Mesenteric fat pad (tissue), 1 donor: ENCODE measurements at regions not wholly inside any gene's neighbourhood (a gene's known extent, or its start where the extent isn't known, plus 50 kb on each side); places are given as distances from the start of the nearest gene placed in this dataset.

Experiments used
- DNase-seq: peaks from one replicate; pipeline ENCODE4 v3.0.0-alpha.2; 2020; ENCODE audit warnings: low spot score
- donor health status: DM: yes; HTN: yes; CAD: no.

DNA sequence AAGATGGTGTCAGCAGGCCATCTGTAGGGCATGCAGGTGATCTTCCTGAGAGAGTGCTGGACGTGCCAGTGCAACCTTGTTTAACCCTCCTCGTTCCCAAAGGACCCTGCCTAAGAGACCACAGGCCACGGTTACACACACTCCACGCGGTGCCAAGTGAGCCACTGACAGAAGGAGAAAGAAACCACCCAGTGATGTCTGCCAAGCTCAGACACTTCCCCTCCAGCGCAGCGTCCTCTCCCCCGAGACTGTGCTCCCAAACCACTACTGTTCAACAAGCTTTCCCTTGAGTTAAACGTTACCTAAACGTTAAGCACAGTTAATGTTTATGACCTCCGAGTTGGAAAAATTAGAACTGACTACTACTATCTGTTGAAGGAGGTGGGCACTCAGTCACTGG lies 119.1 kb upstream of the NCK2 start:
- DNase-seq: no peak

- DNase-seq: no peak
Measured at GRCh38 chr2:105621038-105621437, 123.7 kb upstream of the NCK2 start.

GRCh38 chr2:105618351-105618659 lies 126.4 kb upstream of the NCK2 start:
- no peak for DNase-seq

GRCh38 chr2:105617631-105618350 lies 126.9 kb upstream of the NCK2 start:
- no peak for DNase-seq

DNA sequence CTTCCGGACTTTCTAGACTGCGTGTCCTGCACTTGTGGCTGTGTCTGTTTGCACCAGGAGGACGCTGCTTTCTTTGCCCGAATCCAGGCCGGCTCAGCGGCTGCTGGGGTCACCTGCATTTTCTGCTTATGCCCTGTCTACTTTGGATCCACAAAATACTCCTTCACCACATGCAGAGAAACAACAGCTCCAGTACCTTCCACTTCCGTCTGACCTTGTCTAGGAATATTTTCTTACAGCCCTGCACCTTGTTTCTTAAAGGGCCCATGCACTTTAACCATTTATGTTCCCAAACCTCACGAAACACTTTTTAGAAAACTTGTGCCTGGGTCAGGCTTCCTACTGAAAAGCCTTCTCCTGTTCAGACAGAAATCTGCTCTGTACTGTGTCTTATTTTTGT lies 129.4 kb upstream of the NCK2 start:
- no peak for DNase-seq

GRCh38 chr2:105611811-105612424 lies 132.8 kb upstream of the NCK2 start:
- DNase-seq: no peak

DNA sequence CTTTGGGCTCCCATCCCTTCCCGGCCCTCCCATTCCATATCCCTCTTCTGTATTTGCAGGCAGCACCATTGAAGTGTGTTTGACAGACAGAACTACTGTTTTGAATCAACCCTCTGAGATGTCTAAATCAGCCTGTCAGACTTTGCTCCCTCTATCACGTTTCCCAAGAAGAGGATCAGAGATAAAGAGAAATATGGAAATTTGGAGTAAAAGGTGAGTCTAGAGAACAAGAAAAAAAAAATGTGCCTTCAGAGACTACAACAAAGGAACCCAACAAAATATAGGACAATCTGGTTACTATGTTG lies 133.4 kb upstream of the NCK2 start:
- DNase-seq: no peak

- no peak for DNase-seq
Measured at GRCh38 chr2:105610576-105611332, 134.0 kb upstream of the NCK2 start.

DNA sequence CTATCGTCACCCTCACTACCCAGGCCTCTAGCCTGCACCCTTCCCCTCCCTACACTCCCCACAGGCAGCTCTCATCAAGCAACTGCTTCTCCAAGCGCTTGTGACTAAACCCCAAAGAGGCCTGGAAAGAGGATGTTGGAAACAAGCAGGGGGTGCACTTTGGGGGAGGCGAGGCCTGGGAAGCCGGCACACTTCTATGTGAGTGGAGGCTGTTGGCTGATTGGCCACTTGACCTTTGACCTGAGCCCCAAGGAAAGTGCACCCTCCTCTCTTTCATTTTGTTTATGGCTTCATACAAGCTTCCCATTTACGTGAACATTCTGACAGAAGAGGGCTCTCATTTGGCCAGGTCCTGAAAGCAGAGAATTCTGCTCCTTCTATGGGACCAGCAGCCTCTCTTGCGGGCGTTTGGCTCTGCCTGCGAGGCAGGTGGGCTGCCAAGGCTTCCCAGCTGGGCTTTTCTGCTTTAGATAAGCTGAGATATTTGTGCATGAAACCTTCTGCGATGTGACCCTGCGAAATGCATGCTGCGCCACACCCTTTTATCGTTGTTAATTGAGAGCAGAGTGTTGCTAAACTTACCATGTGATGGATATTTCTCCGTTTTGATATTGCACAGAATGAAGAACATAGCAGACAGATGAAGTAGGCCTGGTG lies 134.8 kb upstream of the NCK2 start:
- DNase-seq: no peak

DNA sequence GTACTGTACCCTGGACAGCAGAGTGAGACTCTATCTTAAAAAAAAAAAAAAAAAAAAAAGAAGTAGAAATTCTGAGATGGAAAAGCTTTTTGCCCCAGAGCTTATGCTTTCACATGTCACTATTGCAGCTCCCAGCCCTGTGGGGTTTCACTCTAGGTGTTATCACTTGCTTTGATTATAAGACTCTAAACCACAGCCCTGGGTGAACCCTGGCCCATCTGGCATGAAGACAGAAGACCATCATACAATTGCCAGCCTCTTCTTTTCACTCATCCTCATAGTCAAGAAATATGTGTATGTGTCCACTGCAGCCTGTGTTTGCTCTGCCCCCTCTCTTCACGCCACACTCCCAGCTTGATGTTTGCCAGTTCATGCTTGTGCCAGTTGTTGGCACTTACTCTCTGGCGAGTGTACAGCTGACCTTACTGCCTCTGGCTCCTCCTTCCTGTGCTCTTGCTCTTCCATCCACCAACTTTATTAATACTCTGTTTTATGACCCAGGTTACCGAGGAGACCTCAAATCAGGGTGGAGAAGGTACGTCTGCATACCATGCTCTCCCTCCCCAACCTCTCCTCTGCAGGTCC lies 136.7 kb upstream of the NCK2 start:
- no peak for DNase-seq

GRCh38 chr2:105606081-105606480 lies 138.6 kb upstream of the NCK2 start:
- DNase-seq: no peak

- no peak for DNase-seq
Measured at GRCh38 chr2:105604938-105605337, 139.8 kb upstream of the NCK2 start.

DNA sequence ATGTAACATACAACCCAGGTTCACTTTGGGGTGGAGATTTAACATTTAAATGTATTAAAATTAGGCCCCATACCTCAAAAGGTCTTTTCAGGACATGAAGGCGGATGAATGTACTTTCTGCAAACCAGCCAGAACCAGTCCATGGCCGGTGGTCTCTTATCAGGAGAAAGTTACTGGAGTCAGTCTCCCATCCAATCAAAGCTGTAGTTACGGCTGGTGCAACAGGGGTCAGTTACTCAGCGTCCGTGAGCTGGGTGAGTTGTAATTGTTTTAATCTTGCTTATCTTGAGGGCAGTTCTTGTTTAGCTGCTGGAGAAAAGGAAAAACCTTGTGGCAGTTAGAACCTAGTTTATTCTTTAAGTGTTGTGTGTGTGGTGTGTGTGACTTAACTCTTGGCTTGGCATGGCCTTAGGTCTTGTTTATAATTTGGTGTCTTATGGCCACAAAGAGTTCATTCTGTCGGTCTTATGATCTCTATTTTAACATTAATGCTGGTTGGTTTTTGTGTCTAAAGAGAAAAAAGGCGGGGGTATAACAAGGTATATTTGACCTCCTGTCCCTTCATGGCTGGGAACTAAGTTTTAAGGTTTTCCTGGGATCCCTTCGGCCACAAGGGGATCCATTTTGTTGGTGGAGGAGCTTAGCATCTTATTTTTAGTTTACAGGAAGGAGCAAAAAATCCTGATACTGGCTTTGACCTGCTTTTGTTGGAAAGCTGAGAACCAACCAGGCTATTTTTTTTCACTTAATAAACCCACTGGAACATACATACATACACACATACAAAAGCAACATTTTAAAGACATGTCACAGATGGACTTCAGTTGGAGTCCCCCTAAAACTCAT lies 143.5 kb upstream of the NCK2 start:
- DNase-seq: no peak

DNA sequence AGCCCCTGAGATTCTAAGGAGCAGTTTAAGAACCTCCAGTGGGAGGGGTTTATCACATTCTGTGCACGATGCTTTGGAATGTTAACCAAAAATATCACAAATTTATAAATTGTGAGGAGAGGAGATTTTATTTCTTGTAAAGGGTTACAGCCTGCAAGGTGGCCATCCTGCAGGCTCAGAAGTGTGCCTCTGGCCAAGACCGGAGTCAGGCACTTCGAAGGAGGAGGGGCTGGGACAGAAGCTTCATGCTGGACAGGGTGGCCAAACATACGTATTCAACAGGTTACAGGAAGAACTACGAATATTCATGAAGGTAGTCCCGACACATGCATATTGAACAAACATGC lies 144.1 kb upstream of the NCK2 start:
- DNase-seq: peak; percentile 67

DNA sequence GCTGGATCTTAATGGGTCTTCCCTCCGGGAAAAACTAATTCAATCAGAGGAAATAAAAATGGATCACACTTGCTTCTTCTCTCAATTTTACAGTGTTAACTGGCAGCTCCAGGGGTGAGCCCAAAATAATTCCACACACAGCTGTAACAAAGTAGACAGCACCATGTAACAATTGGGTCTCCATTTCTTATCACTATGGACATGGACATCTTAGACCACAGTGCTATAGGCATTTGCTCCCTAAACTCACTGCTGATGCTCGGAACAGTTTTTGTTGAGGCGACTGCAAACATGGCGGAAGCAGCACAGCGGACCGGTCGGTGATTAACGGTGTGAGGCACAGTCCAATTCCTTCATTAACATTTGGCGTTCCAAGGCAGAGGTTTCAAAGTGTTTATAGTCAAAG lies 144.7 kb upstream of the NCK2 start:
- no peak for DNase-seq

GRCh38 chr2:105598829-105599698 lies 145.6 kb upstream of the NCK2 start:
- DNase-seq: no peak

GRCh38 chr2:105597806-105598803 lies 146.6 kb upstream of the NCK2 start:
- no peak for DNase-seq

DNA sequence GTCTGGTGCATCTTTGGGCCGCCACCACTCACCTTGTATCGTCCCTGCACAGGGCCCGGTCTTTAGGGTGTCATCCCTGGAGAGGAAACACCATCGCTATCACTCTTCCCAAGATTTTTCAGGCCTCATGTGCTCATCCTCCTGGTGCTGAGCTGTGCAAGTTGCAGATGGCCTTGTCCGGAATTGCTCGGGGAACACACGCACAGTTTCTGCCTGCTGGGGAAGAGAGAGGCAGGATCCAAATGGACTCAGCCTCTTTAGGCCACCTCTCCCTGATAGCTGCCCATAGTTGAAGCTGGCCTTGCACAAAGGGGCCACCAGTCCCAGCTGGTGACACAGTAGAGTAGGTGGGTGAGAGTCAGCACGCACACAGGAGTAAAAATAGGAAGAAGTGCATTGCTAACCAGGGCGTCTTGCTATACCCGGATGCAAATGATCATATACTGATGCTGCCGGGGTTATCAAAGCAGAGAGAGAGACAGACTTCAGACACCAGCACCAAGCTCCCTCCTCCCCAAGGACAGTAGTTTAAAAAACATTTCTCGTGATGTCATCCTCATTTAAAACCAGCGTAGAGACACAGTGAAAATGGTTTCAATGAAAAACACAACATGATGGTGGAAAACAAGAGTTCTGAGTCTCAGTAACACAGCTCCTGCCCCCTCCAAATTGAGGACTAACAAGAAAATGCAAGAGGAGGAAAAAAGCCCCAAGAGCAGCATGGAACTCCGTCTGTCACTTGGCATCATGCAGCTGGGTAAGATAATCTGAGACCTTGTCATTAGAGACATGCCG lies 147.5 kb upstream of the NCK2 start:
- DNase-seq: no peak
